ENCODE measurements at regions not wholly inside any gene's neighbourhood (a gene's known extent, or its start where the extent isn't known, plus 50 kb on each side); places are given as distances from the start of the nearest gene placed in this dataset.

- no peak for DNase-seq
Observed at GRCh38 chr6:139877828-139878405, 503.5 kb upstream of the CITED2 start.

DNA sequence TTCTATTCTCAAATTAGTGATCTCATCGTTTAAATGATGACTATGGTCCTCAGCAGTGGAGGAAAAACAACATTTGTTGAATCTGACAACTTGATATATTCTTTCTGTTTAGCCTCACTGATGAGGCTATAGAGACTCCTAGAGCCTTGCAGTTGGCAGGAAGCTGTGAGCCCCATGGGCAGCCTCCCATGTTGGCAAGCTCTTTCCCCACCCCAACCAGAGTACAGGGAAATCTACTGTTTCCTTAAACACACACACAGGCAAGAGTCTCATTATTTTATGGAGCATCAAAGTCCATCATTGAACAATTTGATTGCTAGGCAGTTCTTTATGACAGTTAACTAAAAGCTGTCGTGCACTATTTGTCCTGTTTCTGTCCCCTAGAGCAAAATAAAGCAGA lies 498.2 kb upstream of the CITED2 start:
- DNase-seq, result no peak

DNA sequence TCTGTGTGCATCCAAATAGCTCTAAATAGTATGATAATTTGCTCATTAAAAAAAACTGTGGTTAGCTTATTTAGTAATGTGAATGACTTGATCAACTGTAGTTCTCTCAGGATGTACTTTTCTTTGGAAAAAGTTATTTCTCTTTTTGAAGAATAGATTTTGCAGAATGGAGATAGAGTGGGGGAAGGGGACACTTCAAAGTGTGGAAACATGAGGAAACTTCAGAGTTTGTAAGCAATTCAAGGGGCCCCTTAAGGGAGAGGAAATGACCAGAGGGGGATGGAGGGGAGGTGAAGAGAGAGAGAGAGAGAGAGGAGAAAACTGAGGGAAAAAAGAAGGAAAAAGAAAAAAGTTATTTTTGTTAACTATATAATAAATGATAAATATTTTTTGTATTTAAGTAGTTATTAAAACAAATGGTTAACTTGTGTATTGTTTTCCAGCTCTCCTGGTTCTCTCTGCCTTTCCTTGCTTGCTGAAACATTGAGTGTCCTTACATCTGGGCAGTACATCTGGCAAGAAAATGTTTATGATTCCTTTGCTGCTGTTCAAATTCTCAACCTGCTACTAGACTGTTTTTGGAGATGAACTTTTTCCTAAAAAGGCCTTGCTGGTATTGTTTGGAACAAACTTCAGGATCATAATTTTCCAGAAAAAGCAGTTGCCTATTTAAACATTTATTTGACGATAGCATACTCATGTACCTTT lies 497.5 kb upstream of the CITED2 start:
- DNase-seq, result no peak

DNA sequence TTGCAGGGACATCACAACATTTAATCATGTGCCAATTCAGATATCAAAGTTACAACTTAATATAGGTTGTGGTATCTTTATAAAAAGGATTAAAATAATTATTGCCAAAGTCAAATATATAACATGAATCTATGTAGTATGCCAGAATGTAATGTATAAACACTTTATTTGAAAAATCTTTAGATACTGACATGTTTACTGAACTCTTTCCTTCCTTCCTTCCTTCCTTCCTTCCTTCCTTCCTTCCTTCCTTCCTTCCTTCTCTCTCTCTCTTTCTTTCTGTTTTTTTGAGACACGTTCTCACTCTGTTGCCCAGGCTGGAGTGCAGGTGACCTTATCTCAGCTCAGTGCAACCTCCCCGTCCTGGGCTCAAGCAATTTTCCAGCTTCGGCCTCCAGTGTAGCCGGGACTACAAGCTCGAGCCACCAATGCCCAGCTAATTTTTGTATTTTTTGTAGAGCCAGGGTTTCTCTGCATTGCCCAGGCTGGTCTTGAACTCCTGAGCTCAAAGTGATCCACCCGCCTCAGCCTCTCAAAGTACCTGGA lies 496.8 kb upstream of the CITED2 start:
- no peak for DNase-seq

GRCh38 chr6:139868576-139868975 lies 494.1 kb upstream of the CITED2 start:
- no peak for DNase-seq

DNA sequence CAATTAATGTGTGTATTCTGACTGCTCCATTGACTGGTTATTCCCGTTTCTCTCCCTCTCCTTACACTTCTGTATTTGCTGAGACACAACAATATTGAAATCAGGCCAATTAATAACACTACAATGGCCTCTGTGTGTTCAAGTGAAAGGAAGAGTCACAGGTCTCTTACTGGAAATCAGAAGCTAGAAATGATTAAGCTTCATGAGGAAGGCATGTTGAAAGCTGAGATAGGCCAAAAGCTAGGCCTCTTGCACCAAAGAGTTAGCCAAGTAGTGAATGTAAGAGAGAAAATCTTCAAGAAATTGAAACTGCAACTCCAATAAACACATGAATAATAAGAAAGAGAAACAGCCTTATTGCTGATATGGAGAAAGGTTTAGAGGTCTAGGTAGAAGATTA lies 489.5 kb upstream of the CITED2 start:
- no peak for DNase-seq

DNA sequence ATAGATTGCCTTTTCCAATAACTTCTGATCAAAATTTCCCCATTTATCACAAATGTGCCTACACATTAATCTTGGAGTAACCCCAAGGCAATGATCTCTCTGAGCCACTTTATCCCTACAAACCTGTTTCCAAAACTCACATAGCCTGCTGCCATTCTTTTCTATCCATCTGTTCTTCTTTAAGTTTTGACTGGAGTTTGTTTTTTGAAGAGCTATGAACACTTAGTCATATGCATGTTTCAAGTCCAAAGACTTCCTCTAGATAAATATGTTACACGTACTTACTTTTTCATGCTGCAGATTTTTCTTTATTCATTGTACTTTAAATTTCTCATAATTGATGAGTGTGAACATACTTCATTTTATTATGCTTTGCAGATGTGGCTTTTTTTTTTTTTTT lies 488.9 kb upstream of the CITED2 start:
- no peak for DNase-seq

DNA sequence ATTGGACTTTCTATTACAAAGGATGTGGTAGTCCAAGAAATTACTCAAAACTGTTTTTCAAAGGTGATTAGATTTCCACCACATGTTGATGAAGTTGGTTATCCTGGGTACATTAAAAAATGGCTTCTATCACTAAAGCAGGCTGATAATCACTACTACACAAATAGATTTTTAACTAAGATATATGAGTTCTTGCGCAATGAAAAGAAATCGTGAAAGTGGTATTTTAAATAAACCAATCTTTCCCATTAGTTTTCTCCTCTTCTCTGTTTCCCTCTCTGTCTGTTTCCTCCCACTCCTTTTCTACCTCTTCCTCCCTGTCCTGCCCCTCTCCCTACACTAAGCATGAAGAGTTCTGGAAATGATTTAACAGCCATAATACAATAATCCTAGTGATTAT lies 487.9 kb upstream of the CITED2 start:
- DNase-seq, result no peak

- no peak for DNase-seq
Observed at GRCh38 chr6:139860203-139860602, 485.8 kb upstream of the CITED2 start.

DNA sequence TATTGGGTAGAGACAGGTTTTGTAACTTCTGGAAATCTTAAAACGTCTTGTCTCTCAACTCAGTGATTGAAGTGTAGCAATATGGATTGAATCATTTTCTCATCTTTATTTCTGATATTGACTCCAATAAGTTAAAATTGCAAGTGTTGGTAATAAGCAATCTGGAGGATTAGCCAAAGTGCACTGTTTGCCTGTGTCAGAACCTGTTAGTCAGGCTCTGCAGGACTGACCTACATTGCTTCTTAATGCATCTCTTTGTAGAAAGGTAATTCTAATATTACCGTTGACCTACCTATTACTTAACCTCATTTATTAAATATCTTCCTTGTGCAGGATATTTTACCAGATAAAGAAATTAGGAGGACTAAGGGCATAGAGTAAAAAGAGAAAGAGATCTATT lies 484.0 kb upstream of the CITED2 start:
- no peak for DNase-seq

DNA sequence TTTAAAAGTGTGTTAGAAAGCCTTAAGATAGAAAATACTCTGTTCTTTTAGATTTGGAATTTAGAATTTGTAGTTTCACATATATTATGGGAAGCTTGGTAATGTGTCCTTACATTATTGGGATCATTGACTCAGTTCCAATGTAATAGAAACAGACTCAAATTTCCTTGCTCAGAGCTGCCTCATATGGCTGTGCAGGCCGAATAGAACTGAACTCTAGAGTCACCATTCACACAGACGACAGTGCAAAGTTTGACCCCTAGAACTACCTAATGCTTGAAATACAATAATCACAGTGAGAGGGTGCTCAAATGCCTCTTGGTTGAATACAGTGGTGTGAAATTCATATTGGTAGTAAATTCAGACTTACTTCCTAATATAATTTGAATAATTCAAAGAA lies 482.7 kb upstream of the CITED2 start:
- no peak for DNase-seq

DNA sequence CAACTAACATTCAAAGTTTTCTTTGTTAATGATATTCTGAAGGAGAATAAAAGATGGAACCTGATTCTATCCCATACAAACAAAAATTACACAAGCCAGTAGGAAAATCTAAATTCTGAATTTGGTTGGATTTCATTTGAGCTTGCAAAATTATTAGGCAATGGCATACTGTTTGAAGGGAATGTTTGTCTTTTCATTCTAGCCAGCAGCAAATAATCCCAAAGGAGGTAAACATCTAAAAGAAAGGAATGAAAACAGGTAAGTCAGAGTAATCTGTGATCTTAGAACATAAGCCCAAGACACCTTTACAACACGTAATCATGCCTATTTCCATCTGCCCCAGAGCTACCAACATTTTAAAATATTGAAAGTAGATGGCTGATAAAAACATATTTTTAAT lies 482.1 kb upstream of the CITED2 start:
- no peak for DNase-seq

DNA sequence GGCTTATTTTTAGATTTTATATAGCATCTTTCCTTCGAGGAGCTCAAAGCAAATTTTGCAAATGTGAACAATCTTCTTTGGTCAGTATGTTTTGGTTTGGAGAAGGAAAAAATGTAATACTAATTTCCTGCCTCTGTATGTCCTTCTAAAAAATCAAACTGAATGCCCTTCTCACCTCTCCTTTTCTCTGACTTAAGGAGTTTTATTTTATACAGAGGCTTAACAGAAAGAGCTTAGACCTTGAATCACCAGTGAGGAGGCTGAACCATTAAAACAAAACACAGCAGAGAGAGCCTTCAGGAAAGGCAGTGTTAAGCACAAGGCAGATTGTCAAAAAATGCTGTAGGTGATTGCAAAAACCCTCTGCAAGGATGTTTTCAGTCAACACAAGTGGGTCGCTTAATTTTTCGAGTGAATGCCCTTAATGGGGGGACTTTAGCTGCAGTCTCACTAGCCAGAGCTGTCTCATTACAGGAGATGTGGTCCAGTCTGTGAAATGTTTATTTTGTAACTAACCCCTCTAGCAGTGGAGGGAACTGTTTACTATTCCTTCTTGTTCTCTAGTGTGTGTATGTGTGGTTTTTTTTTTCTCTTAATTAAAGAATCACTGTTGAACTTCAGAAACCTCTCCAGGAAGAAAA lies 481.3 kb upstream of the CITED2 start:
- DNase-seq, result no peak

- DNase-seq, result no peak
Observed at GRCh38 chr6:139853302-139853992, 479.0 kb upstream of the CITED2 start.

- no peak for DNase-seq
Observed at GRCh38 chr6:139852488-139853140, 478.2 kb upstream of the CITED2 start.

DNA sequence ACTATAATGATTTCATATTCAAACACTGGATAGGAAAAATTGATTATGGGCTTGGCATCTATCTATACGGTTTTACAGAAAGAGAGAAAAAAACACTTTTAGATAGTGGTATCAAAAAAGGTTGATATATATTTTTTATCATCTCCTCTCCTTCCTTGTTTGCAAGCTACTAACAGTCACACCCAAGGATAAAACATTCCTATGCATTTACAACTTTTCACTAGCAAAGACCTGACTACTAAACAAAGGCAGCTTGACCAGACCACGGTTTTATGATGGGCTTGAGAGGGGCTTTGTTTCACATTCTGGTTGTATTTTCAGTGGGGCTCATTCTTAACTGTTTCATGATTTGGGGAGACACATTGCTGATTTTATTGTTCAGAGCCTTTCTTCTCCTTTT lies 477.6 kb upstream of the CITED2 start:
- DNase-seq, result no peak

- DNase-seq, result no peak
Observed at GRCh38 chr6:139851206-139851605, 476.8 kb upstream of the CITED2 start.

DNA sequence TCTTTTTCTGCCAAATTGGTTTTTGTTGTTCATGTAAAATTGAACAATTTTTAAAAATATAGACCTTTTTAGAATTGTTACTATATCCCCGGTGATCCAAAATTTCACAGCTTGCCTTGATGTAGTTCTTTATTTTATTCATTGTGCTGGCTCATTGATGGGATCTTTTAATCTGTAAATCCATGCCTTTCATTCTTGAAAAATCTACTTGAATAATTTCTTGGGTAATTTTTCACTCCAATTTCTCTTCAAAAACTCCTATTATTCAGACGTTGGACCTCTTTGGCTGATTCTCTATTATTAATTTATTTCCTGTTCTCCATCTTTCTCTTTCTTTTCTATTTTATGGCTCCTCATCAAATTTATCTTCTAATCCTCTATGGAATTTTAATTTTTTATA lies 476.1 kb upstream of the CITED2 start:
- no peak for DNase-seq

DNA sequence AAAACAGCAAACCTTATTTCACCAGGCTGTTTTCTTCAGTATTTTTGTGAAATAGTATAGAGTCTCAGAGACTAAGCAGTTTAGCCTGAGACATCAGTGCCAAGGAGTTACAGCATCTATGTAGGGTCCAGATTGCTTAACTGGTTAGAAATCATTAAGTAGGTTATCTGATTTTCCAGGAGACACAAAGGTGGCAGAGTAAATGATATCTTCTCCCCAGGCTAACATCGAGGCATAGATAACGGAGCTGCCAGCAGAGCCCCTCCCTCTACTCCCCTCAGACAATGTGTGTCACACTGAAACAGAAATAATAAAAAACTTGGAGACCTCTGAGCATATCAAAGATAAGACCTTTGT lies 473.0 kb upstream of the CITED2 start:
- no peak for DNase-seq

- no peak for DNase-seq
Observed at GRCh38 chr6:139846538-139847456, 472.3 kb upstream of the CITED2 start.

GRCh38 chr6:139844907-139845306 lies 470.5 kb upstream of the CITED2 start:
- no peak for DNase-seq

DNA sequence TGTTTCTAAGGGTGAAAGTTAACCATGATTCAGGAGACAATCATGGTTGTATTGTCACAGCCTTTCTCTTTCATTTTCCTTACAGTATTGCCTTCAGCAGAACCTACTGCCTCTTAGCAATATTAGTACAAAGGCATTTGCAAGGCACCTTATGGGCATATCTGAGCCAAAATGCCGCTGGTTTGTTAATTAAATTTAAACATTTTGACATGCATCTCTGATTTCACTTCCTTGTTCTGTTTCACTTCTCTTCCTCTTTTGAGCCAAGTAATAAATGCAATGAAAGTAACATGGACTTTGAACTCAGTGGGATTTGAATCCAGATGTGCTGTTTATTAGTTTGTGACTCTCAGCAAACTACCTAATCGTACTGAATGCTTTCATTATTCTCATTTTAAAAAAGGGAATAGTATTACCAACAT lies 467.4 kb upstream of the CITED2 start:
- no peak for DNase-seq
